ENCODE measurements at regions not wholly inside any gene's neighbourhood (a gene's known extent, or its start where the extent isn't known, plus 50 kb on each side); places are given as distances from the start of the nearest gene placed in this dataset.

- no peak overlapping the region for H3K27ac ChIP-seq
- ATAC-seq: no peak
- DNase-seq: no peak
- intact Hi-C loops (cut with DNase I): no loop called here
- H3K4me1 ChIP-seq: no peaks in the 10 kb centered on the region
- H3K4me3 ChIP-seq: no peak overlapping the region
- TF ChIP-seq CTCF (IDR thresholded peaks at IDR 0.05): no peak
- no peaks in the 10 kb centered on the region for H3K9me3 ChIP-seq
- no peaks in the 10 kb centered on the region for H3K36me3 ChIP-seq
- no peaks in the 10 kb centered on the region for H3K27me3 ChIP-seq
- WGBS, 2 donors: 82 to 94% methylated on average over 7 of the region's 7 CpGs
- FAIRE-seq: no peak
Observed at GRCh38 chr3:83770664-83771402, 1188.0 kb upstream of the CADM2 start.

- H3K4me3 ChIP-seq: no peak overlapping the region
- H3K27me3 ChIP-seq: no peaks in the 10 kb centered on the region
- DNase-seq (no peak), FAIRE-seq (no peak), ATAC-seq (no peak)
- H3K4me1 ChIP-seq: no peaks in the 10 kb centered on the region
- TF ChIP-seq CTCF (IDR thresholded peaks at IDR 0.05): no peak
- 64 to 79% methylated on average over 2 of the region's 2 CpGs for WGBS, 2 donors
- H3K9me3 ChIP-seq: no peaks in the 10 kb centered on the region
- intact Hi-C loops (cut with DNase I): no loop called here
- no peaks in the 10 kb centered on the region for H3K36me3 ChIP-seq
- no peak overlapping the region for H3K27ac ChIP-seq
Observed at GRCh38 chr3:83802801-83803200, 1156.0 kb upstream of the CADM2 start.

GRCh38 chr3:83807511-83807910 is 1151.3 kb upstream of the CADM2 start:
- no peaks in the 10 kb centered on the region for H3K4me1 ChIP-seq
- intact Hi-C loops (cut with DNase I): no loop called here
- H3K4me3 ChIP-seq: no peak overlapping the region
- no peak for DNase-seq
- TF ChIP-seq CTCF (IDR thresholded peaks at IDR 0.05): no peak
- no peaks in the 10 kb centered on the region for H3K9me3 ChIP-seq
- H3K36me3 ChIP-seq: no peaks in the 10 kb centered on the region
- ATAC-seq: no peak
- no peak overlapping the region for H3K27ac ChIP-seq
- WGBS, 2 donors: 39 to 45% methylated on average over 3 of the region's 3 CpGs
- FAIRE-seq: no peak
- H3K27me3 ChIP-seq: no peaks in the 10 kb centered on the region

- Histone ChIP-seq H3K4me1 (no peaks in the 10 kb centered on the region), H3K27ac (no peak overlapping the region), H3K4me3 (no peak overlapping the region), H3K27me3 (no peaks in the 10 kb centered on the region), H3K9me3 (no peaks in the 10 kb centered on the region), H3K36me3 (no peaks in the 10 kb centered on the region)
- no peak for ATAC-seq
- no peak for TF ChIP-seq CTCF (IDR thresholded peaks at IDR 0.05)
- intact Hi-C loops (cut with DNase I): no loop called here
- DNase-seq: no peak
- no peak for FAIRE-seq
- WGBS, 2 donors: 77 to 84% methylated on average over 3 of the region's 3 CpGs
Observed at GRCh38 chr3:83813176-83813575, 1145.6 kb upstream of the CADM2 start.

- H3K9me3 ChIP-seq: no peaks in the 10 kb centered on the region
- no peak for TF ChIP-seq CTCF (IDR thresholded peaks at IDR 0.05)
- H3K27ac ChIP-seq: no peak overlapping the region
- intact Hi-C loops (cut with DNase I): no loop called here
- no peaks in the 10 kb centered on the region for H3K36me3 ChIP-seq
- ATAC-seq (no peak), DNase-seq (no peak), FAIRE-seq (no peak)
- WGBS, 2 donors: 74 to 94% methylated on average over 1 of the region's 1 CpG
- no peaks in the 10 kb centered on the region for H3K4me1 ChIP-seq
- no peaks in the 10 kb centered on the region for H3K27me3 ChIP-seq
- H3K4me3 ChIP-seq: no peak overlapping the region
Observed at GRCh38 chr3:83816653-83817052, 1142.1 kb upstream of the CADM2 start.

Measured in pancreas (tissue), 10 donors.